H4 (cell line): ENCODE measurements at regions not wholly inside any gene's neighbourhood (a gene's known extent, or its start where the extent isn't known, plus 50 kb on each side); places are given as distances from the start of the nearest gene placed in this dataset.
A peak's percentile ranks its signal among the peaks of the same experiment; 100 is the strongest.

Experiments
- DNase-seq: peaks from one replicate; pipeline ENCODE4 v3.0.0-alpha.2; 2015; ENCODE audit warnings: low spot score

DNA sequence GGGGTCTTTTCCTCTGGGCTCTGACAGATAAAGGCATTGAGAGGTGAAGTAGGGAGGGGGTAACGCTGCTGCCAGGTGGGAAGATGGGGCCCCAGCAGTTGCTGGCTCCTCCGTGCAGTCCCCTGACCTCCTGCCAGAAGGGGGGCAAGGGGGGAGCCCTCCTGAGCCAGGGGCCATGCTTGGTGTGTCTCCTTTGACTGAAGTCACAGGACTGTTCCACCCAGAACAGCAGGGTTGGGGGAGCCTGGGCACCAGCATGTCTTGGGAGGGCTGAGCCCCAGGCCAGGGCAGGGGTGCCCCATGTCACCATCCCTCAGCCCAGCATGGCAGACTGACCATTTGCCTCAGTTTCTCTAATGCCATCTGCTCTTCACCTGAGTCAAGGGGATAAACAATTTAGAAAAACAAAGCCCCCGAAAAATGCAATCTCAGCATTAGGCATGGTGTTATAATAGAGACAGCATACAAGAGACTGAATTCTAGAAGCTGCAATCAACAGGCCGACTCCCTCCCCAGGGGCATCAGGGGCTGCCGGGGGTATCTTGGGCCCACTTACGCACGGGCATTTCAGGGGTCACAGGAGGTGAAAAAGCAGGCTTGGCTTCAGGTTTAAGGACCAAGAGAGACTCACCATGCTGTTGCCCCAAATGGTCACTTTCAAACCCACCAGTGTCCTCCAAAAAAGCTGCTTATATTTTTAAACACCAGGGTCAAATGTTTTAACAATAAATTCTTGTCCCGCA is 108.6 kb upstream of the GPR26 start:
- no peak for DNase-seq

DNA sequence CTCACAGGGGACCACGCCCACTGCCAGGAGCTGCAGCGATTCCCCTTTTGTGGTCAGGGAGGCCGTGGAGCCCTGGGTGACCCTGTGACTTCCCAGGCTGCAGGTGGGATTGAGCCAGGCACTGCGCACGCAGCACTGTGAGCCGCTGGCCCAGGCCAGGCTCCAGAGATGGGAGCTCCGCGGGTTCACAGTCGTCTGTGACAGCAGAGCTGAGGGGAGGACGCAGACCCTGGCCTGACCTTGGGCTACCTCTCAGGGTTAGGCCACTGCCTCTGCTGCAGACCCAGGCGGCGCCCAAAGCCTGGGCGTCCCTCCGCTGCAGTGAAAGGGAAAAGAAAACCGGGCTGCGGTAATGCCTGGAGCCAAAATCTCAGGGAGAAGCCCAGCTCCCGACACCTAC is 107.5 kb upstream of the GPR26 start:
- no peak for DNase-seq

DNA sequence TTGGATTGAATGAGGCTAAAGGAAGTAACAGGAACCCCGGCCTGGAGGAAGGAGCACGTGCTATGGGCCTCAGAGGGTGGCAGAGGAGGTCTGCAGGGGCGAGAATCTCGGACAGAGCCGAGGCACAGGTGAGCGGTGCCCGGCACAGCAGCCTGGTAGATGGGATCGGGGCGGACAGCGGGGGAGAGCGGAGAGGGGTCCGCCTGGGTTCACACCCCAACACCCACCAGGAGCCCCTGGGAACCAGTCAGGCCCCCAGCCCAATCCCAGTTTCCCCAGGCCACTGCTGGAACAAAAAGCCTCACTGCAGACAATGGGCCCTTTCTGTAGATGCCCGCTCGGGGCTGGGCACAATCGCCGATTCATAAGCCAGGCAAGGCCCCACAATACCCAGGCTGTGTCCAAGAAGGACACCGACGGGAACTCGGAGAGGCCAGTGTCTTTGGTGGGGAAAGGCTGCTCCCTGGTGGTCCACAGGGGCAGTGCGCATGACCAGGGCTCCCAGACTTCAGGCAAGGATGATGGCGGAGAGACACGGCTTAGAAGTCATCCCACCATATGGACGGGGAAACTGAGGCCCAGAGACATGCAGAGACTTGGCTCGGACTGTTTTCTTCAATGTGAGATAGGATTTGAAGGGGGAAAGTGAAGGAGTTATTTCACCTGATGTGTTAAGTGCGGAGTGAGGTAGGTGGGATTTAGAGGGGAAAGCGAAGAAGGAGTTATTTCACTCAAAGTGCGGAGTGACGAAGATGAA is 106.9 kb upstream of the GPR26 start:
- peak; percentile 32 for DNase-seq

DNA sequence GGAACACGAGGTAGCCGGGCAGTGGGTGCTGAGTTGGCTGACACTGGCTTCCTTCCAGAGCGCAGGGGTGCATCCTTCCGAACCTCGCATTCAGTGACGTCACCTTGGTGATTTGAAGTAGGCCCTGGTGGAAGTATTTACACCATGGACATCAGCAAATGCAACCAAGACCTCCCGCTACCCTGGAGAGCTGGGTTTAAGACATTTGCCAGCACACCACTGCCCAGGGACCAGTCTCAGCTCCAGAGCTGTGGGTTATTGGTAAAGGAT is 106.4 kb upstream of the GPR26 start:
- DNase-seq, result no peak

DNA sequence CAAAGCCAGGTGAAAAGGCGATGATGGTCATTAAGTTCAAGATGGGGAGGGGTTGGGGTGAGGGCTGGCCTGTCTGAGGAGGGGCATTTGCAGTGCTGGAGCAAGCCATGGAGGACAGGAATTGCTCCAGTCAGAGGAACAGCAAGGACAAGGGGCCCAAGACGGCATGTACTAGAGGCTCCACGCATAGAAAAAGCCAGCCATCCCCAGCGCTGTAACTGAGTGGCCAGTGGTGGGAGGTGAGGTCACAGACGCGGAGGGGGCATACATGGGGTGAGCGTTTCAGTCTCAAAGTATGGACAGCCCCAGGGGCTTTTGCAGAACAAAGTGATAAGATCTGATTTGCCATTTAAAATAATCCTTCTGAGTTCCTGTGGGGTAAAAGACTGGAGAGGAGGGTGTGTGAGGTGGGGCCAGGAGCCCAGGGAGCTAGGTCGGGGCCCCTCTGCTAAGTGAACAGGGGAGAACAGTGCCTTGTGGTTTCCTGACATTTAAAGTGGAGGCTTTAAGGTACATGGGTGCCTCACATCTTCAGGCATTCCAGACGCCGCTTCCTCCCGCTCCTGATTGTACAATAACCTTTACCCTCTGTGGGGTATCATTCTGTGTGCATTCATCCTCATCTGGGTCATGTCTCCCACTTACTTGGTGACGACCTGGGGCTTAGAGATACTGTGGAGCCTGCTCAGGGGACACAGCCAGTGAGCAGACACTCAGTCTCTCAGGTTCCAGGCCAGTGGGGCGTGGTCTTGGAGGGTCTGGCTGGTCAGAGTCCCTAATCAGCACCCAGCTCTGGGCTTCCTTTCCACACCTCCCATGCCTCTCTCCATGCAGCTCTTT is 105.6 kb upstream of the GPR26 start:
- DNase-seq, result no peak

DNA sequence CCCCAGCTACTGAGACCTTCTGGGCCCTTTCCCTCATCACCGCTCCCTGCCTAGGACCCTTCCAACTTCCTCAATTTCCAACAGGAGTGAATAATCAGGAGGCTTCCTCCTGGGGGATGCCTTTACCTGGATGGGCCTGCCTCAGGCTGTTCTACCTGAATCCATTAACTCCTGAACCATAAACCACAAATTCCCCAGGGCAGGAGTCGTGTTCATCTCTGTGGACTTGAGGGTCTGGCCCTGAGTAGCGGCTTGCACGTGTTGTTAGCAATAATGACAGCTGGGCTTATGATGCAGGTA is 105.1 kb upstream of the GPR26 start:
- no peak for DNase-seq

DNA sequence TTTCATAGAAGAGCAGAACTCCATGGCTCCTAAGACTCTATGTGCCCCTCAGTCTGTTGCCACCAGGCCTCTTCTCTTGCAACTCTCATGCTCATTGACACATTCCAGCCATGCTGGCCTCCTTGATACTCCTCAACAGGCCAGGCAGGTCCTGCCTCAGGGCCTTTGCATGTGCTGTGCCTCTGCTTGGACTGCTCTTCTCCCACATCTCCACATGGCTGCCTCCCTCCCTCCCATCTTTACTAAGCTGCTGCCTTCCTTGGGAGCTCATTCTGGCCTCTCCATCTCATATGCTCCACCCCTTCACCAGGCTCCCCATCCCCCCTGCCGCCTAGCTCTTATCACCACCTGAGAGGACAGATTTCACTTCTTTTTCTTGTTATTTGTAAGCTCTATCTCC is 103.8 kb upstream of the GPR26 start:
- no peak for DNase-seq

DNA sequence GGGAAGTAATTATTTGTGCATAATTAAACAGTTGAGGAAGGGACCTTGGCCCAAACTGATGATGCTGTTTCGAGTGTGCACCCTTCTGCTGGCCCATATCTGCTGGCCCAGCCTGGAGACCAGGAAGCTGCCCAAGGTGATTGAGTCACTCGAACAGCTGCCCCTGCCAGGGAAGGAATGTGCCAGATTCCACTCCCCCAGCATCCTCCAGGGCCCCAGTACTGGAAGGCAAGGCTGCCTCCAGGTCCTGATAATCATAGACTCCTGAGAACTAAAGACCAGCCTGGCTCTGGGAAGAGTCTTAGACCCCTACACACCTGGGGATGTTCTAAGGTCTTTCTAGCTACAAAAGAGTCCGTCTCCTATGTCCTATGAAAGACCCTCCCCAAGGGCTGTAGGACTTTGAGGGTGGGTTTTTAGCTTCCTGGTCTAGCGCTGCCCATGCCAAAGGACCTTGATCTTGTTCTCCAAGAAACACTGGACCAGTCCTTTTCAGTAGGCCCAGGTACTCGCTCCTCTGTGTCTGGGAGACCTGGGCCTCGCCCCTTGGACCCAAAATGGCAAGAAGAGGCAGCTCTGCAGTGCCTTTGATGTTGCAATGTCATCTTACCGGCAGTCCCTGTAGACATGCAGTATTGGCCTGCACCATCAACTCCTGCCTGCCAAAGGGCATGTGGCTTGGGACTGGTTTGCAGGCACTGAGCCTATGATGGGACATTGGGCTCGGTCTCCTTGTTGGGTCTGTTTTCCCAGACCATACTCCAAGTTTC is 103.2 kb upstream of the GPR26 start:
- DNase-seq, result no peak

DNA sequence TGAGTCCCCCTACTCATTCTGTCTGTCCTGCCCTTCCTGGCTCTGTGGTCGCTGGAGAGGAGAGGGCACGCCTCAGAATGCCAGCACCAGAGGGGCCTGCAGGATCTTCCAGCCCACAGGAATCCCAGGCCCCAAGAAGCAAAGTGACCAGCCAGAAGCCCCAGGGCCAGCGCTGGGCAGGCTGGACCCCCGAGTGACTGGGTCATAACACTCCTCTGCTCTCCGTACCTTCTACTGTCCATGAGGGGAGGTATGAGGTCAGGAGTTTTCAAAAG is 102.6 kb upstream of the GPR26 start:
- no peak for DNase-seq

DNA sequence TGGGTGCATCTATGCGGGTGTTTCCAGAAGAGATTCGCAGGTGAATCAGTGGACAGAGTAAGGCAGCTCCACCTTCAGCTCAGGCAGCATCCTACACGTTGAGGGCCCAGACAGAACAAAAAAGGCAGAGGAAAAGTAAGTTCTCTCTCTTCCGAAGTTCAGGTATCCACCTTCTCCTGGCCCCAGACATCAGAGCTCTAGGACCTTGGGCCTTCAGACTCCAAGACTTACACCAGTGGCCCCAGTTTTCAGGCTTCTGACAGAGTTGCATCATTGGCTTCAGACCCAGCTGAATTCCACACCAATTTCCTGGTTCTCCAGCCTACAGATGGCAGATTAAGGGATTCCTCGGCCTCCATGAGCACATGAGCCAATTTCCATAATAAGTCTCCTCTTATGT is 102.2 kb upstream of the GPR26 start:
- DNase-seq, result no peak

DNA sequence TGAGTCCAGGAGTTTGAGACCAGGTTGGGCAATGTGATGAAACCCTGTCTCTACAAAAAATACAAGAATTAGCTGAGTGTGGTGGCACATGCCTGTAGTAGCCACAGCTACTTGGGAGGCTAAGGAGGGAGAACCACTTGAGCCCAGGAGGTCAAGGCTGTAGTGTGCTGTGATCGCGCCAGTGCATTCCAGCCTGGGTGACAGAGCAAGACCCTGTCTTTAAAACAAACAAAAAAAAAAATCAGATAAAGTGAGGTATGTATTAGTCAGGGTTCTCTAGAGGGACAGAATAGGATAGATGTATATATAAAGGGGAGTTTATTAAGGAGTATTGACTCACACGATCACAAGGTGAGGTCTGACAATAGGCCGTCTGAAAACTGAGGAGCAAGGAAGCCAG is 101.5 kb upstream of the GPR26 start:
- no peak for DNase-seq

DNA sequence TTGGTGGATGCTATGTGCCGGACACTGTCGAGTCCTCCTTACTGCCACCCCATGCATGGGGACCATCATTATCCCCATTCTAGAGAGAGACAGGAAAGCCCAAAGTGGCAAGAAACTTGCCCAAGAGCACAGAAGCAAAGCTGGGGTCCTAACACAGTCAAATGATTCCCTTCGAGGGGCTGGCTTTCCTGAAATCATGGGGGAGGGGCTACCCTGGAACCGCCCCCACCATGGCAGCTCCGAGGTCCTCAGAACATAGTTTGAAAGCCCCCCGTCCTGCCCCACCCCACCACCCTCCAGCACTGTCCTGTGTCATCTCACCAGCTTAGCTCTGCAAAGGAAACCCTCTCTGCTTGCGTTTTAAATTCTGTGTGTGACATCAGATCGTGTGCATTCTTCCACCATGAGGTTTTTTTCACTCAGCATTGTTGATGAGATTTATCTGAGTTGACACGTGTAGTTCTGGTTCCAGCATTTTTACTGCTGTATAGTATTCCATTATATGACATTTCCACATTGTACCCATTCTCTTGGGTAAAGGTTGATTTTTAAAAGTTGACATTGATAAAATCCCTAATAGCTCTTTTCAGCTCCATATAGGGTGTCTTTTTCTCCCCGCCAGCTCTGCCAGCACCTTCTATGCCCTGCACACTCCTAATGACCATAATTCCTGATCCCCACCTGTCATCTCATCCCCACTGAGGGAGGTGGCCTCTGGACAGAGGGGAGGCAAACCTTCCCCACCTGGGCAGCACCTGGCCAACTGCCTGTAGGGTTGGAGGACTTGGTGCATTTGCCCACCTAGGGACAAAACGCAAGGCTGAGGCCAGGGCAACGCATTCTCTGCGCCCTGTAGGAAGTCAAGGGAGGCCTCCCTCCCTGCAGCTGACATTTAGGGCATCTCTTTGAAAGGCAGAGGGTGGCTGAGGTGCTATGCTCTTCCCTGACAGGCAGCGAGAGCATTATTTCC is 100.2 kb upstream of the GPR26 start:
- no peak for DNase-seq

DNA sequence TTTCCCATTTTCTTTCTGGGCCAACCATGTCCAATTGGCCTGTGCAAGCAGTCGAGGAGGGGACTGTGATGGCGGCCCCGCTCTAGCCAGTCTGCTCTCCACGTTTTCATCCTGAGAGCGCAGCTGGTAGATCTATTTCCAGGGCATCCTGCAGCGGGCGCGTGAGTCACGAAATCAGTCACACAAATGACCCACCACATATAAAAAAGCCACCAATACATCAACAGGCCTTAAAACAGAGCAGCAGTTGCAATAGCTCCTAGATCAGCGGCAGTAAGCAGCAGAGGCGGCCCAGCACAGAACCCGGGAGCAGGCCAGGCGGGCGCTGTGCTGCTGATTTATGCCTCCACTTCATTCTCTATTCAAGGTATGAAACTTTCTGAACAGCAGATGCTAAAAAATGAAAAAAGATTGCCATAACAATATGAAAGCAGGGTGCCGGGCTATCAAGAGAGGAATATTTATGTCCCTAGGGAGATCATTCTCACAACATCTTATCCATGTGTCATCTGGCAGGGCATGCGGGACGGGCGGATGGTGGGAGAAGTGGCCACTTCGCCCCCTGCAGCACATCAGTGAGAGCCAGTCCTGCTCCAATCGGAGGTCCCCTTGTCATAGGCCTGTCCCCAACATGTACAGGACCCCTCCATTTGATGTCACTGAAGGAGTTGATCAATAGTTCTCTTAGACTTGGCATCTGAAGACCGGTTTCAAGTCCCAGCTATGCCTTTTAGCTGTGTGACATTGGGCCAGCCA is 98.0 kb upstream of the GPR26 start:
- DNase-seq, result no peak

DNA sequence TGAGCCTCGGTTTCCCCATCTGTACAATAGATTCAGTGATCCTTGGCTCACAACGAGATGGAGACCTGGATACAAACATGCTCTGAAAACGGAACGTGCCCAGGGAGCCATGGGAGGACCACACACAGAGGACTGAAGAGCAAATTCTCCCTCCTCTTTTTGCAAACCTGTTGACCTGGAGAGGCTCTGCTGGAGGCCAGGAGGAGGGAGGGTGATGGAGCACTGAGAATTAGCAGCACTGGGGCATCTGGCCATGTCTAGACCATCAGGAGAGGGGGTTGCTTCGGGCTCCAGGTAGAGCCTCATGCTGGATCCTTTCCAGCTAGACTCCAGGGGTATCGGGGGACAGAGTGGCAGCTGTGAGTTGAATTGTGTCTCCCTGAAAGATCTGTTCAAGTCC is 97.4 kb upstream of the GPR26 start:
- no peak for DNase-seq

DNA sequence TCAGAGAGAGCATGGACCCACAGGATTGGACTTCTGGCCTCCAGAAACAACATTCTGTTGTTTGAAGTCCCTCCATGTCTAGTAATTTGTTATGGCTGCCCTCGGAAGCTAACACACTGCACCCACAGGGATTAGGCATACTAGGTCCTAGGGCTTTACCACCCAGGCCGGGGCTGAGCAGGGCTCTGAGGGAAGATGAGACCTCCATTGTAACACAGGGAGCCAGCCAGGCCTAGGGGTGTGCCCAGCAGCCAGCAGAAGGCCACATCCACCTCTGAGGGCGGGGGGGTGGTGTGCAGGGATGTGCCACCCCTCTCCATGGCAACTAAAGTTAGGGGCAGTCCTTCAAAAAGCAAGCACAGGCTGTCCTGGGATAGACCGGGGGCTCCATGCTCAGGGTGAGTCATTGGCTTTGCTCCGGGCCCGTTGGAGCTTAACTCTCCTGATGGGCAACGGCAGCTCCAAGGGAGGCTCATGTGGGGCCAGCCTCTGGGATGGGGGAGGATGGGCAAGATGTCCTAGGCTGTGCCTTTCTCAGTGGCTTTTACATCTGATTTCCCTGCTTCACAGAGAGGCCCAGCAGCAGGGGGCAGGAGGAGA is 96.6 kb upstream of the GPR26 start:
- no peak for DNase-seq

DNA sequence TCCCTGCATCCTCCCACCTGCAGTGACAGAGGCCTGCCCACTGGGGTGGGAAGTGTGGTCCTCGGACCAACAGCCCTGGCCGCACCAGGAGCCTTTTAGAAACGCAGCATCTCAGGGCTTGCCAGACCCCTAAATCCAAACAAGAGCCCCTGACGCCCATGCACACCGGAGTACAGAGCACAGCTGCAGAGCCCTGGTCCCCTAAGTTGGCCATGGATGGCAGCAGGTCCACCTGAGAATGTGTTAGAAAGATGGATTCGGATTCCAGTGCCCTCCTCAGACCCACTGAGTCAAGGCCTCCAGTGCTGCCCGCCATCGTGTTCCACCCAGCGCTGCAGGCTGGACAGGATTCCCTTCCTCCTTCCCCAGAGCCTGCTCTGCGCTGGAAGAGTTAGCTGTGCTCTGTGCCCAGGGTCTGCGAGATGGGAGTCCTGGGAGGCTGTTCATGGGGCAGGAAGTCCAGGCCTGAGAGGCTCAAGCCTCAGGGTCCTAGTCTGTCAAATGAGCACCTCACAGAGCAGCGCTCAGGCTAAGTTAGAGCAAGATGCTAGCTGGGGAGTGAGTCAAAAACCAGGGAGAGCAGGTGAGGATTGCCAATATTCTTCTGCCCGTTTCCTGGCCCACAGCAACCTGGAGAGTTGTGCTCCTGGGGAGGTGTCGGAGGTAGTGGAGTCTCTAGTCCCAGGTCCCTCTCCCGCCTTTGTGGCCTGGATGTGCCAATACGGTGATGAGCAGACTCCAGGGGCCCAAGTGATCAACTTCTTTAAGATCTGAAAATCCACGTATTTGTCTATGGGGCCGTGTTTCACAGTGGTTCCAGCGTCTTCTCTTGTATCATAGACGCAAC is 95.9 kb upstream of the GPR26 start:
- DNase-seq, result no peak

DNA sequence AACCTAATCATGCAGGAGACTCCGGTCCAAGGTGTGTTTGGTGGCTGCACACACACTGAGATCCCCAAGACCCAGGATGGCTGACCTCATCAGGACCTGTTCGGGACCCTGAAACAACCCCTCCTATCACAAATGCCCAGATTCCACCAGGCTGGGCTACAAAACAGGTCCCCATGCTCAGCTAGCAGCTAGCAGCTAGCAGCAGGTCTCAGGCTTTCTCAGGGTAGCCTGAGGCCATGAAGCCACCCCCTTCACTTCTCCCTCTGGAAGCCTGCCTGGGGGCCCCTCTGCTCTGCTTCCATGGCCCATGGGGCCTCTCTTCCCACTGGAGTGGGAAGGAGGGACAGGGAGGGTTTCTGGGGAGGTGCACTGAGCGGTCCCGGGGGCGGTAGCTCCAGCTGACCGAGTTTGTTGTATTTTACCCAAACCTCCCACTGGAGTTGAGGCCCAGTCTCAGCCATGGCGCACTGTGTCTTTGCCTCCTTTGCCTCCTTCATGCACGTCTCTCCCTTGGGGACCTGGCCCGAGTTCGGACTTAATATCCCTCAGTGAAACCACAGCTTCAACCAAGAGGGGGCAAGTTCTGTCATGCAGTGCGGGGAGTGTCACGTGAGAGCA is 95.1 kb upstream of the GPR26 start:
- DNase-seq, result no peak

DNA sequence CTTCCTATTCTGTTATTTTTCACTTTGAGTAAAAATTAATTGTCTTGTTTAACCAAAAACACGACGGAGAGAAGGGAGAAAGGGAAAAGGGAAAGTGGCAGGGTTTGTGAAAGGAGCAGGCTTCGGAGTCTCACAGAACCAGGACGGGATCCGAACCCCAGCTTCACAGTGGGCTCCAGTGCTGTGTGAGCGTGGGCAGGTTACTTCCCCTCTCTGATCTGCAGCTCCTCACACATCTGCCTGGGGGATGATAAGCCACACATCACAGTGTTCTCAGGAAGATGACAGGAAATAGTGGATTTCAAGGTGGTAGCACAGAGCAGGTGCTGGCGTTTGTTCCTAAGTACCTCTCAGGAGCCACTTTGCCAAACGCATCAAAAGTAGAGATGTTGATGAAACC is 94.2 kb upstream of the GPR26 start:
- no peak for DNase-seq
